ENCODE measurements at regions not wholly inside any gene's neighbourhood (a gene's known extent, or its start where the extent isn't known, plus 50 kb on each side); places are given as distances from the start of the nearest gene placed in this dataset.

- TF ChIP-seq CTCF (conservative IDR thresholded peaks at IDR 0.05; ENCODE audit: low read depth, low read length) = no peak
- no peak for TF ChIP-seq POLR2A (IDR thresholded peaks at IDR 0.05; ENCODE audit: low read depth, low read length)
- no peak for TF ChIP-seq RFX5 (IDR thresholded peaks at IDR 0.05; ENCODE audit: low read depth, low read length)
- TF ChIP-seq SMC3 (IDR thresholded peaks at IDR 0.05; ENCODE audit: low read depth, low read length) = no peak
- TF ChIP-seq MAFK (IDR thresholded peaks at IDR 0.05; ENCODE audit: low read depth, low read length) = no peak
- no peak for TF ChIP-seq MXI1 (IDR thresholded peaks at IDR 0.05; ENCODE audit: borderline replicate concordance, low read depth, low read length)
- no peak for TF ChIP-seq USF2 (IDR thresholded peaks at IDR 0.05; ENCODE audit: low read depth, low read length)
- TF ChIP-seq CEBPB (IDR thresholded peaks at IDR 0.05; ENCODE audit: low read depth, low read length) = no peak
- no peak for TF ChIP-seq FOS (IDR thresholded peaks at IDR 0.05; ENCODE audit: low read depth, low read length)
- no peak for TF ChIP-seq CHD1 (IDR thresholded peaks at IDR 0.05; ENCODE audit: low read depth, low read length)
- TF ChIP-seq RAD21 (IDR thresholded peaks at IDR 0.05; ENCODE audit: low read length) = no peak
Measured at GRCh38 chr10:2494399-2494798, 572.9 kb upstream of the PFKP start.
